Lung (tissue), 11 donors: ENCODE measurements at regions not wholly inside any gene's neighbourhood (a gene's known extent, or its start where the extent isn't known, plus 50 kb on each side); places are given as distances from the start of the nearest gene placed in this dataset.
A peak's percentile ranks its signal among the peaks of the same experiment; 100 is the strongest.

ENCODE experiments used
- ATAC-seq: fragments of 200-7000 bp; cut with Tn5 transposase; one replicate; pipeline ENCODE4 v1.9.1; 2020; ENCODE audit warnings: moderate number of reproducible peaks; ENCODE audit not compliant: insufficient read depth, low FRiP score
- DNase-seq, 3 donors: peaks; one replicate each; pipeline ENCODE4 v3.0.0-alpha.2; 2013 to 2017
- H3K27ac ChIP-seq, 2 donors: one replicate each; pipeline ENCODE4 v1.5.1; 2013; ENCODE audit warnings: mild to moderate bottlenecking in 2 of 2, moderate library complexity in 2 of 2, control low read depth in 1 of 2, inconsistent platforms in 1 of 2, low read depth in 1 of 2, low read length in 1 of 2
- H3K27me3 ChIP-seq, 3 donors: one replicate each; pipeline ENCODE4 v1.5.1; 2013; ENCODE audit warnings: low read length in 2 of 3; ENCODE audit not compliant: control insufficient read depth in 3 of 3, insufficient read depth in 3 of 3
- H3K36me3 ChIP-seq, 4 donors: one replicate each; pipeline ENCODE4 v1.5.1; 2013; ENCODE audit warnings: low read length in 4 of 4, mild to moderate bottlenecking in 1 of 4, moderate library complexity in 1 of 4; ENCODE audit not compliant: control insufficient read depth in 4 of 4, insufficient read depth in 4 of 4
- H3K4me1 ChIP-seq, 5 donors: one replicate each; pipeline ENCODE4 v1.5.1; 2013; ENCODE audit warnings: low read length in 5 of 5, mild to moderate bottlenecking in 2 of 5, moderate library complexity in 1 of 5; ENCODE audit not compliant: control insufficient read depth in 5 of 5, insufficient read depth in 5 of 5
- H3K4me3 ChIP-seq: one replicate; pipeline ENCODE4 v1.5.1; 2013; ENCODE audit warnings: mild to moderate bottlenecking, control low read depth, moderate library complexity
- H3K9ac ChIP-seq, 2 donors: one replicate each; pipeline ENCODE4 v1.5.1; 2013; ENCODE audit warnings: low read length in 2 of 2, control low read depth in 1 of 2; ENCODE audit not compliant: insufficient read depth in 1 of 2
- H3K9me3 ChIP-seq, 4 donors: one replicate each; pipeline ENCODE4 v1.5.1; 2013; ENCODE audit warnings: low read length in 3 of 4, mild to moderate bottlenecking in 1 of 4, moderate library complexity in 1 of 4; ENCODE audit not compliant: control insufficient read depth in 4 of 4, insufficient read depth in 3 of 4
- WGBS, 2 donors: extraction: QIAGEN DNeasy Blood & Tissue Kit; methylation state at CpG; one replicate each; pipeline ENCODE4 v1.1.7; 2013; 5-methylcytosine and 5-hydroxymethylcytosine counted together
- TF ChIP-seq, protein P1 (sequence below): IDR thresholded peaks from 2 replicates; pipeline ENCODE4 v1.5.1; 2012; ENCODE audit warnings: mild to moderate bottlenecking; ENCODE audit errors: control extremely low read depth, extremely low read depth
- donor health status: control.
- donor health status: control.
- donor health status: Bipolar disorder and iron deficiency.
- donor health status: healthy.
- donor health status: DM: yes; HTN: yes; CAD: no.

- Histone ChIP-seq H3K4me3 (no peak overlapping the region), H3K9me3 (no peaks in the 10 kb centered on the region), H3K27me3 (no peaks in the 10 kb centered on the region), H3K9ac (no peak overlapping the region), H3K27ac (no peak overlapping the region), H3K4me1 (peaks cover 0 to 23% (median 0%) of the 10 kb centered on the region in 5 donors), H3K36me3 (no peaks in the 10 kb centered on the region)
- WGBS, 2 donors: 90 to 92% methylated on average over 3 of the region's 3 CpGs
- TF ChIP-seq, protein P1, sequence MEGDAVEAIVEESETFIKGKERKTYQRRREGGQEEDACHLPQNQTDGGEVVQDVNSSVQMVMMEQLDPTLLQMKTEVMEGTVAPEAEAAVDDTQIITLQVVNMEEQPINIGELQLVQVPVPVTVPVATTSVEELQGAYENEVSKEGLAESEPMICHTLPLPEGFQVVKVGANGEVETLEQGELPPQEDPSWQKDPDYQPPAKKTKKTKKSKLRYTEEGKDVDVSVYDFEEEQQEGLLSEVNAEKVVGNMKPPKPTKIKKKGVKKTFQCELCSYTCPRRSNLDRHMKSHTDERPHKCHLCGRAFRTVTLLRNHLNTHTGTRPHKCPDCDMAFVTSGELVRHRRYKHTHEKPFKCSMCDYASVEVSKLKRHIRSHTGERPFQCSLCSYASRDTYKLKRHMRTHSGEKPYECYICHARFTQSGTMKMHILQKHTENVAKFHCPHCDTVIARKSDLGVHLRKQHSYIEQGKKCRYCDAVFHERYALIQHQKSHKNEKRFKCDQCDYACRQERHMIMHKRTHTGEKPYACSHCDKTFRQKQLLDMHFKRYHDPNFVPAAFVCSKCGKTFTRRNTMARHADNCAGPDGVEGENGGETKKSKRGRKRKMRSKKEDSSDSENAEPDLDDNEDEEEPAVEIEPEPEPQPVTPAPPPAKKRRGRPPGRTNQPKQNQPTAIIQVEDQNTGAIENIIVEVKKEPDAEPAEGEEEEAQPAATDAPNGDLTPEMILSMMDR: no peak
- ATAC-seq: no peak
- no peak for DNase-seq
These were observed 140.8 kb downstream of the SCARB1 start for GRCh38 chr12:124722878-124723277.

GRCh38 chr12:124721501-124722162 is 142.0 kb downstream of the SCARB1 start:
- ATAC-seq (no peak), DNase-seq (no peak)
- H3K27me3 ChIP-seq: no peaks in the 10 kb centered on the region
- H3K36me3 ChIP-seq: no peaks in the 10 kb centered on the region
- 71 to 82% methylated on average over 3 of the region's 3 CpGs for WGBS, 2 donors
- H3K4me3 ChIP-seq: no peak overlapping the region
- no peak overlapping the region for H3K9ac ChIP-seq
- peak overlapping the region in 1 of 2 donors; percentile 13 for H3K27ac ChIP-seq
- H3K4me1 ChIP-seq: peaks cover 0 to 21% (median 0%) of the 10 kb centered on the region in 5 donors
- TF ChIP-seq, protein P1: no peak
- H3K9me3 ChIP-seq: no peaks in the 10 kb centered on the region

DNA sequence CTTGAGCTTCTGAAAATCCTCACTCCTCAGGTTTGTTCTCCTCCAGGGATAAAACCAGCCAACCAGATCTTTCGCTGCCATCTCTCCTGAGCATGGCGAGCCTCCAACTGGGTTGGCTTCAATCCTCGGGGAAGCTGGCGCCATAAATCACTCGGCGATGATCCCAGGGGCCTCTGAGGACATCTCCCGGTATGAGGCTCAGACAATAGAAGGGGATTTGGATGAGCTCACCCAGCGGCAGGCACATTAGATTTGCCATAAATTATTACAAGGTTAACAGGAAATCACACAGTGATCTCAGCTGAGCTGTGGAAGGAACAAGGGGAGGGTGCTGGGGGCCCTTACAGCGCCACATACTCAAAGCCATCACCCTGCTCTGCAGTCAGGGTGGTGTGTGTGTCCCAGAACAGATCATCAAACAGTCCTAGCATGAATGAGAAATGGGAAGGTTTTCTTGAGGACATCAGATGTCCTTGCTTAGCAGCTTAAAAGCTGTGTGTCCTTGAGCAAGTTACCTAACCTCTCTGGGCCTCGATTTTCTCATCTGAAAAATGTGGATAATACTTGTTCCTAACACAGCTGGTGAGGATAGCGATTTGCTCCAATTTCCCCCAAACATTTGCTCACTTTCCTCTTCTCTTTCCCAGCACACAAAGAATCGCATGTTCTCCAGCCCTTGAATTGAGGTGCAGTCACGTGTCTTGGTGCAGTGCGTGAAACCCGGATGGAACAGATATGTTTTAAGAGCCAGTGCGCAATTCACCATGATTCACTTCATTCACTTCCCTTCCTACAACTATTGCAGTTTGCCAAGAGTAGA is 142.8 kb downstream of the SCARB1 start:
- TF ChIP-seq, protein P1: no peak
- H3K36me3 ChIP-seq: no peaks in the 10 kb centered on the region
- H3K27me3 ChIP-seq: no peaks in the 10 kb centered on the region
- H3K4me1 ChIP-seq: peaks cover 0 to 15% (median 0%) of the 10 kb centered on the region in 5 donors
- ATAC-seq: no peak
- H3K27ac ChIP-seq: peak overlapping the region; percentile 26 to 39
- no peak overlapping the region for H3K9ac ChIP-seq
- peak in 1 of 3 donors; percentile 66 for DNase-seq
- WGBS, 2 donors: 41 to 50% methylated on average over 16 of the region's 16 CpGs
- H3K9me3 ChIP-seq: no peaks in the 10 kb centered on the region
- no peak overlapping the region for H3K4me3 ChIP-seq
